GM12874 (cell line): ENCODE measurements at regions not wholly inside any gene's neighbourhood (a gene's known extent, or its start where the extent isn't known, plus 50 kb on each side); places are given as distances from the start of the nearest gene placed in this dataset.

Source experiments
- TF ChIP-seq, protein P1 (sequence below): IDR thresholded peaks from 2 replicates; pipeline ENCODE4 v1.5.1; 2011; ENCODE audit warnings: low read depth, mild to moderate bottlenecking, control low read depth, low read length, moderate library complexity; ENCODE audit not compliant: insufficient read depth

DNA sequence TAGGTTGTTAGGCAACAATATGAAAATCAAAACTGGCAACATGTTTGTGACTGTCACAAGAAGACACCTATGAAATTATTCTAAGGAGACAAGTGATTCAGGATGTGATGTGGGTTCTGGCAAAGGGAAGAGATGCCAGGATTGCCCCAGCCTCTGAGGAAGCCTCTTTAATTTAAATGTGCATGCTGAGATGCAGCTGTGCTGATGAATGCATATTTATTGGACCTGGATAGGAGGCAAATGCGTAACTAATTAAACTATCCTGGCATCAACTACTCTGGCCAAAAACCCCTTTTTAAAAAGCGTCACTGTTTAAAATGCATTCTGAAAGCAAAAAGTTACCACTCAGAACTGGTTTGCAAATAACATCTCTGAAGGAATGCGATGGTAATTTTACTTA is 176.5 kb upstream of the DPH6 start:
- TF ChIP-seq, protein P1, sequence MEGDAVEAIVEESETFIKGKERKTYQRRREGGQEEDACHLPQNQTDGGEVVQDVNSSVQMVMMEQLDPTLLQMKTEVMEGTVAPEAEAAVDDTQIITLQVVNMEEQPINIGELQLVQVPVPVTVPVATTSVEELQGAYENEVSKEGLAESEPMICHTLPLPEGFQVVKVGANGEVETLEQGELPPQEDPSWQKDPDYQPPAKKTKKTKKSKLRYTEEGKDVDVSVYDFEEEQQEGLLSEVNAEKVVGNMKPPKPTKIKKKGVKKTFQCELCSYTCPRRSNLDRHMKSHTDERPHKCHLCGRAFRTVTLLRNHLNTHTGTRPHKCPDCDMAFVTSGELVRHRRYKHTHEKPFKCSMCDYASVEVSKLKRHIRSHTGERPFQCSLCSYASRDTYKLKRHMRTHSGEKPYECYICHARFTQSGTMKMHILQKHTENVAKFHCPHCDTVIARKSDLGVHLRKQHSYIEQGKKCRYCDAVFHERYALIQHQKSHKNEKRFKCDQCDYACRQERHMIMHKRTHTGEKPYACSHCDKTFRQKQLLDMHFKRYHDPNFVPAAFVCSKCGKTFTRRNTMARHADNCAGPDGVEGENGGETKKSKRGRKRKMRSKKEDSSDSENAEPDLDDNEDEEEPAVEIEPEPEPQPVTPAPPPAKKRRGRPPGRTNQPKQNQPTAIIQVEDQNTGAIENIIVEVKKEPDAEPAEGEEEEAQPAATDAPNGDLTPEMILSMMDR, result no peak

DNA sequence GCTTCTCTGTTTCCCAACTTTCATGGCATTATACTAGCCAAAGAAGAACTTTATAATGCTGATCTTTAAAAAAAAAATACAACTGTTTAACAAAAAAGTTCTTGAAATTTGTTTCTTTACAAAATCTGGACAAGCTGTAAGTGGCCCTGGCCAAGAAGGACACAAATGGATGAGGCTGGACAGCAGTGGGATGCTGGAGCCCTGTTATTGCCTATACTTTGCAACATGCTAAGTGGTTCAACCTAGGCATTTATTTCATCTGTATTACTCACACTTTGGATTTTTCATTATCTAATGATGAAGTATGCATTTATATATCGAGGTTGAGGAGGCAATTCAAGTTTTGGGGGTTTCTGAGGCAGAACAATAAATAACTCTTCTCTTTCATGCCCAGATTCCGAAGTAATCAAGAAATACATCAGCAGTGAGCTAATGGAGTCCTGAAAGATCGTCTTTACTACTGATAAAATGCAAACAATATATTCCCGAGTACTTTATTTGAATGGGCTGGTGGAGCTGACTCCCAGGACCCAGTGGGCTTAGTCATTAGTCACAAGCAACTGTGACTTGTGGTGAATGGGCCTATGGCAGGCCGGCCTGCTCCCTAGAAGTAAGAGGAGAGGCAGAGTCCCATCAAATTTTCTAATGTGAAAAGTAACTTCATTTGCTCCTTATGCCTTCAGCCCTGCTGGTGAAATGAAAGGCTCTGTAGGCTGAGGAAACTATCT is 177.3 kb upstream of the DPH6 start:
- TF ChIP-seq, protein P1, result no peak

DNA sequence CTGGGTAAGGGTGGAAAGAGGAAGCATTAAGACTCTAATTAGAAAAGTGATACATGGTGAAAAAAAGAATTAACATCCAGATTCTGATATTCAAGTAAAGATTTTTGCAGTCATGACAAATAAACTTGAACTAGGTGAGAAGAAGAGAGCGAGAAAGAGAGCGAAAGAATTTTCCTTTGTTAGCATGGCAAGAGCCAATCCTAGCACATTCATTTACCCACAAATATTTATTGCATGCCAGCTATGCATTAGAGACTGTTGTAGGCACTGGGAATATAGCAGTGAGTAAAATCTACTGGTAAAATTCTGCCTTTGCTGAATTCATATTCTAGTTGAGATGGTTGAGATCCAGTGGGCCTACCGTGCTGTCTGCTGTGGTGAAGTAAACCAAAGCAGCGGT is 177.9 kb upstream of the DPH6 start:
- TF ChIP-seq, protein P1, result no peak

DNA sequence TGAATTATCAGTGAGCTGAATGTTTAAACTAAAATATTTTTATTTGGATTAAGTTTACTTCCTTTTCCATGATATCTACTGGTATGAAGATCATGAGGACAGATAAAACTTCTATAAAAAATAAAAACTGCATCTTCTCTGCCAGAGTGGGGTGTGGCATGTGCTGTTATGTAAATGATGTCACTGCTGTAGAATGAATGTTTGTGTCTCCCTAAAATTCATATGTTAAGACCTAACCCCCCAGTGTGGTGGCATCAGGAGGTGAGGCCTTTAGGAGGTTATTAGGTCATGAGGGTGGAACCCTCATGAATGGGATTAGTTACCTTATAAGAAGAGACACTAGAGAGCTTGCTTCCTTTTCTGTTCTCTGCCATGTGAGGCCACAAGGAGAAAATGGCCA is 178.7 kb upstream of the DPH6 start:
- TF ChIP-seq, protein P1, result no peak

DNA sequence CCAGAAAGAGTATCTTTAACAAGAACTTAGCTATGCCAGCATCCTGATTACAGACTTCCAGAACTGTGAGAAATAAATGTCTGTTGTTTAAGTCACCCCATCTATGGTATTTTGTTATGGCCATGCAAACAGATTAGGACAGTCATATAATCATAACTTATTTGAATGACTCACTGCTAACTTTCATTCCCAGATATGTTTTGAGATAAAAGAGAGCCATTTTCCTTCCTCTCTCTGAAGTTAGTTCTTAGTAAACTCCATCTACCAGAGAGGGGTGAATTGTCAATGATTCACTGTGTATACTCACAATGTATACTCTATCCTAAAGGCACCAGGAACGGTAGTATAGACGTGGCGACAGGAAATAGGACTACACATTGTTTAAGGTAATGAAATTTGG is 179.4 kb upstream of the DPH6 start:
- TF ChIP-seq, protein P1, result no peak

DNA sequence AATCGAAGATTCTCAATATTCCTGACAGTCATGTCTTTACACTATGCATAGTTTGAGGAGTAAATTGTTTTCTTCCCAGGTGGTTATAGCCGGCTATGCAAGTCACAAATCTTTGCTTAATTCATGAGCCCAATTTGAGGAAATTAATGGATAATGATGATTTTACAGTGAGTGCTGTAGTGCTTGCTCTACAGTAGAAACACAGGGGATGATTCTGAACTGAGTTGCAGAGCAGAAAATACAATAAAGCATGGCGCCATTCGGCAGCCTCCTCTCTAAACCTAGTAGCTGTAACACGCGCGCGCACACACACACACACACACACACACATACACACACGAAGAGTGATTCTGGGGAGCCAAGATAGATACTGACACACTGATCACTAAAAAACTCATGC is 181.7 kb upstream of the DPH6 start:
- TF ChIP-seq, protein P1, result no peak

DNA sequence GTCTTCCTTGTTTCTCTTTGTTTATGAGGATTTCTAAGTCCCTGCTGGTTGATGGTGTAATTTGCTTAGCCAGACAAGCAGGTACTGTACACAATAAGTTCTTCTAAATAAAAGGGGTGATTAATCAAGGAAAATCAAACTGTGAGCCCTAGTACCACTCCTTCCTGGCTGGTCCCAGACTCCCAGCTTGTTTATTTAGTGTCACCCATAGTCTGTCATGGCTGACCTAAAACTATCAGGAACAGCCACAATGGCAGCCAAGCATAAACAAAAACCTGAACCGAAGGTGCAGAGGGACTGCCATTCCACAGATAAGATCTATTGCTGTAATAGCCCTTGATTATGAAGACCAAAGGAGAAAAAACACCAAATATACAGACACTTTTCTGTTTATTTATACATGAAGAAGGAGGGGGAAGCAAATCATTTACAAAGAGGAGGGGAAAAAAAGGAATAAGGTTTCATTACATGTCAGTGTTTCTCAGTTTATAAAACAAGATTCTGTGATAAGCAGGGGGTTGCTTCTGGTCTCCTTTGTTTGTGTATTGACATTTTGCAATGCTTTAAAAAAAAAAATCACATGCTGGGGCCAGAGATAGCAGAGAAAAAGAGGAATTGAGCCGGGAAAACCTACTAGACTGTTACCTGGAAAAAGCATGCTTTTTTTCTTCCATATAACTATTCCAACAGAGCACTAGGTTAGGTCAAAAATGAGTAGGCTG is 182.4 kb upstream of the DPH6 start:
- TF ChIP-seq, protein P1, result no peak
